BJ (cell line): ENCODE measurements at regions not wholly inside any gene's neighbourhood (a gene's known extent, or its start where the extent isn't known, plus 50 kb on each side); places are given as distances from the start of the nearest gene placed in this dataset.

Experiments
- CTCF ChIA-PET: fragments of 350-600 bp; formaldehyde crosslinking; extraction: SDS; loops from one replicate; lab custom pipeline; 2021; ENCODE audit warnings: antibody characterized with exemption, inconsistent platforms; lab: Yijun Ruan, JAX
- POLR2A ChIA-PET: fragments of 300-600 bp; sonication (Branson Sonifier 250); formaldehyde crosslinking; extraction: SDS; loops from one replicate; lab custom pipeline; 2021; ENCODE audit warnings: antibody characterized with exemption; lab: Charles Lee
- DNase-seq: peaks from one replicate; pipeline ENCODE4 v3.0.0-alpha.2; 2011; ENCODE audit warnings: low read depth
- H3K27me3 ChIP-seq: 2 replicates; pipeline ENCODE4 v1.6.0; 2011; ENCODE audit warnings: low read length; ENCODE audit not compliant: control insufficient read depth, insufficient read depth
- H3K36me3 ChIP-seq: 2 replicates; pipeline ENCODE4 v1.5.1; 2011; ENCODE audit warnings: low read length; ENCODE audit not compliant: control insufficient read depth, insufficient read depth
- H3K4me3 ChIP-seq: 2 replicates; pipeline ENCODE4 v1.5.1; 2011; ENCODE audit warnings: low read depth, mild to moderate bottlenecking, control low read depth, low read length
- TF ChIP-seq, protein P1 (sequence below): IDR thresholded peaks from 2 replicates; pipeline ENCODE4 v1.5.1; 2011; ENCODE audit warnings: low read depth, mild to moderate bottlenecking, control low read depth, inconsistent platforms, low read length, moderate library complexity; ENCODE audit not compliant: insufficient read depth

DNA sequence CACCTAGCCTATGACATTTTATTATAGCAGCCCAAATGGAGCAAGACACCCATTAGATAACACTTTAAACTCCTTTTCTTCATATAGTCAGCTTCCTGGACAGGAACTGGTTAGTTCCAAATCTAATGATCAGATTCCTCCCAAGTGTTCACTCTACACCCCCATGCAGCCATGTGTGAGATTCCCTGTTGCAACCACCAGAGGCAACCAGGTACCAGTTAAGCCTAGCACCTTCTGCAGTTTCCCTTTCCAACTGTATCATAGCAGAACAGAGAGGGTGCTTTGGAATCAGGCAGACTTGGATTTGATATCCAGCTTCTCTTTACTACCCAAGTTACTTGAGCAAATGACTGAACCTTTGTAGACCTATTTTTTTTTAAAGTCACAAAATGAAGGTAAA is 296.6 kb upstream of the PCSK5 start:
- Histone ChIP-seq H3K4me3 (no peak overlapping the region), H3K36me3 (no peaks in the 10 kb centered on the region), H3K27me3 (no peaks in the 10 kb centered on the region)
- CTCF ChIA-PET, result interaction anchor here (0.7 kb wide), 1 partner anchor 14 kb away, joined by 3 read pairs; no protein-coding TSS in a partner anchor
- DNase-seq, result no peak
- POLR2A ChIA-PET, result no interaction called here
- TF ChIP-seq, protein P1, sequence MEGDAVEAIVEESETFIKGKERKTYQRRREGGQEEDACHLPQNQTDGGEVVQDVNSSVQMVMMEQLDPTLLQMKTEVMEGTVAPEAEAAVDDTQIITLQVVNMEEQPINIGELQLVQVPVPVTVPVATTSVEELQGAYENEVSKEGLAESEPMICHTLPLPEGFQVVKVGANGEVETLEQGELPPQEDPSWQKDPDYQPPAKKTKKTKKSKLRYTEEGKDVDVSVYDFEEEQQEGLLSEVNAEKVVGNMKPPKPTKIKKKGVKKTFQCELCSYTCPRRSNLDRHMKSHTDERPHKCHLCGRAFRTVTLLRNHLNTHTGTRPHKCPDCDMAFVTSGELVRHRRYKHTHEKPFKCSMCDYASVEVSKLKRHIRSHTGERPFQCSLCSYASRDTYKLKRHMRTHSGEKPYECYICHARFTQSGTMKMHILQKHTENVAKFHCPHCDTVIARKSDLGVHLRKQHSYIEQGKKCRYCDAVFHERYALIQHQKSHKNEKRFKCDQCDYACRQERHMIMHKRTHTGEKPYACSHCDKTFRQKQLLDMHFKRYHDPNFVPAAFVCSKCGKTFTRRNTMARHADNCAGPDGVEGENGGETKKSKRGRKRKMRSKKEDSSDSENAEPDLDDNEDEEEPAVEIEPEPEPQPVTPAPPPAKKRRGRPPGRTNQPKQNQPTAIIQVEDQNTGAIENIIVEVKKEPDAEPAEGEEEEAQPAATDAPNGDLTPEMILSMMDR, result no peak

DNA sequence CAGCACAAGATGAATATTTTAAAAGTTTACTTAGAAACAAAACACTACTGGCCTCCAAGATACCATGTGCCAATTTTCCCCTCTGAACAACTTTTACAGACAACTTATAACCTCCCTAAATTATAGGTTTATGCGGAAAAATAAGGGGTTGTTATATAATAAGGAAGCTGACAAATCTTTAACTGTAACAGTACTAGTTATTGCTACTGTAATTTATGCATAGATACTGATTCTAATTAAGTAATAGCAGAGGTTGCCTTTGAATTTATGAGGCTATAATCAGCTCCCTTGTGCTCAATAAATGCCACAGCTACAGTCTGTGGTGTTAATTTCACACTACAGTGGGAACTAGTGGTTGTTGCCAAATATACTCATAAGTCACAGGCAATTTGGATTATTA is 291.3 kb upstream of the PCSK5 start:
- no peaks in the 10 kb centered on the region for H3K36me3 ChIP-seq
- no peaks in the 10 kb centered on the region for H3K27me3 ChIP-seq
- no peak for DNase-seq
- ChIA-PET CTCF (no interaction called here), POLR2A (no interaction called here)
- H3K4me3 ChIP-seq, result no peak overlapping the region
- TF ChIP-seq, protein P1, result no peak

DNA sequence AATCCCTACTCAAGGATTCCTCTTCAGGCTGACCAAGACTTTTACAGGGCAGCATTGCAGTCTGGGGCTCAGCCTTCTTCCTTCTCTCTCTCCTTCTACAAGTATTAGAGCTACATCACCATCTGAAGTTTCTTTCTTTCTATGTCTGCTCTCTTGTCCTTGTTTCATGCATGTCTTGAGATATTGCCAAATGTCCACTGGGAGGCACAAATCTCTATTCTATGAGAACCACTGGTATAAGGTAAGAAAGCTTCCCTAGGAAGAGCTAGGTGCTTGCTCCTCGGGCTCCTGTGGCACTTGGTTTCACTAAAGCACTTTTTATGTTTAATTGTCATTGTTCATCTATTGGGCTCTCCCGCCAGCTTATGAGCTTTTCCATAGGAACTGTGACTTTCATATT is 289.2 kb upstream of the PCSK5 start:
- TF ChIP-seq, protein P1, result no peak
- Histone ChIP-seq H3K4me3 (no peak overlapping the region), H3K36me3 (no peaks in the 10 kb centered on the region), H3K27me3 (no peaks in the 10 kb centered on the region)
- DNase-seq, result no peak
- POLR2A ChIA-PET, result no interaction called here
- CTCF ChIA-PET, result no interaction called here

- CTCF ChIA-PET, result no interaction called here
- POLR2A ChIA-PET, result no interaction called here
- H3K36me3 ChIP-seq, result no peaks in the 10 kb centered on the region
These were observed 288.4 kb upstream of the PCSK5 start for GRCh38 chr9:75602060-75602459.

GRCh38 chr9:75604661-75605060 is 285.8 kb upstream of the PCSK5 start:
- TF ChIP-seq, protein P1, result no peak
- Histone ChIP-seq H3K4me3 (no peak overlapping the region), H3K36me3 (no peaks in the 10 kb centered on the region), H3K27me3 (no peaks in the 10 kb centered on the region)
- CTCF ChIA-PET, result no interaction called here
- no peak for DNase-seq
- POLR2A ChIA-PET, result no interaction called here

More at GRCh38 chr9:75602060-75602459, 288.4 kb upstream of the PCSK5 start:
- Histone ChIP-seq H3K4me3 (no peak overlapping the region), H3K27me3 (no peaks in the 10 kb centered on the region)
- TF ChIP-seq, protein P1, result no peak
- DNase-seq, result no peak
